ENCODE measurements at regions not wholly inside any gene's neighbourhood (a gene's known extent, or its start where the extent isn't known, plus 50 kb on each side); places are given as distances from the start of the nearest gene placed in this dataset.
A peak's percentile ranks its signal among the peaks of the same experiment; 100 is the strongest.

DNA sequence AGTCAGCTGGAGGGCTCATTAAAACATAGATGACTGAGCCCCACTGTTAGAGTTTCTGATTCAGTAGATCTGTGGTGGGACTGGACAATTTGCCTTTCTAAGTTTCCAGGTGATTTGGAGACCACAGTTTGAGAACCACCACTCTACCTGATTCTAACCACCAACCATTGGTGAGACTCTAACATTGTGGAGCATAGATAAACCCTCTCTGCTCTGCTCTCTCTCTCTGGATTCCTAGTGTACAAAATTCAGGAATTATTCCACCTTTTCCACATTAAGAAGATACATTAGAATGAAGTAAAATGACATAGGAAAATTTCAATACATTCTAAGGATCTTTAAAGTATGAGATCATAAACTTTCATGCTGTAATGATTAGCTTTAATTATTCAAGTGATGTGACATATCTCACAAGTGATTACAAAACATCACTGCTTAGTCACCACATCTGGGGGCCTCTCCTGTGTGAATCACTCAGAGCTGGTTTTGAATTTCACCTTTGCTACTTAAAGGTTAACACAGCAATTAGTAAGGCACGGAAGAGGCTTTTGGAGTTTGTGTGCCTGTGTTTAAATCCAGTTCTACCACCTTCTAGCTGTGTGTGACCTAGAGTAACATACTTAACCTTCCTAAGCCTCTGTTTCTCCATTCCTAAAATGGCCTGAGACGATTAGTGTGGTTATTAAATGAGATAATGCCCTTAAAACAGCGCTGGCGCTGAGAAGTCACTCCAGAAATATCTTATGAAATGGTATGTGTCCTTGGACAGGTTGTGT lies 78.5 kb upstream of the NBEA start:
- TF ChIP-seq POLR2A (IDR thresholded peaks at IDR 0.05; ENCODE audit: low read depth, low read length): no peak
- TF ChIP-seq, protein P1, sequence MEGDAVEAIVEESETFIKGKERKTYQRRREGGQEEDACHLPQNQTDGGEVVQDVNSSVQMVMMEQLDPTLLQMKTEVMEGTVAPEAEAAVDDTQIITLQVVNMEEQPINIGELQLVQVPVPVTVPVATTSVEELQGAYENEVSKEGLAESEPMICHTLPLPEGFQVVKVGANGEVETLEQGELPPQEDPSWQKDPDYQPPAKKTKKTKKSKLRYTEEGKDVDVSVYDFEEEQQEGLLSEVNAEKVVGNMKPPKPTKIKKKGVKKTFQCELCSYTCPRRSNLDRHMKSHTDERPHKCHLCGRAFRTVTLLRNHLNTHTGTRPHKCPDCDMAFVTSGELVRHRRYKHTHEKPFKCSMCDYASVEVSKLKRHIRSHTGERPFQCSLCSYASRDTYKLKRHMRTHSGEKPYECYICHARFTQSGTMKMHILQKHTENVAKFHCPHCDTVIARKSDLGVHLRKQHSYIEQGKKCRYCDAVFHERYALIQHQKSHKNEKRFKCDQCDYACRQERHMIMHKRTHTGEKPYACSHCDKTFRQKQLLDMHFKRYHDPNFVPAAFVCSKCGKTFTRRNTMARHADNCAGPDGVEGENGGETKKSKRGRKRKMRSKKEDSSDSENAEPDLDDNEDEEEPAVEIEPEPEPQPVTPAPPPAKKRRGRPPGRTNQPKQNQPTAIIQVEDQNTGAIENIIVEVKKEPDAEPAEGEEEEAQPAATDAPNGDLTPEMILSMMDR (conservative IDR thresholded peaks at IDR 0.05; ENCODE audit: low read depth, low read length): no peak
- TF ChIP-seq NFE2L2 (IDR thresholded peaks at IDR 0.05; ENCODE audit: low read depth, low read length): no peak
- no peak for TF ChIP-seq RCOR1 (IDR thresholded peaks at IDR 0.05; ENCODE audit: insufficient replicate concordance, low read length)
- peak; percentile 46; the same call in 1 of the 2 replicates for TF ChIP-seq FOS (IDR thresholded peaks at IDR 0.05; ENCODE audit: low read depth, low read length)
- TF ChIP-seq MXI1 (IDR thresholded peaks at IDR 0.05; ENCODE audit: borderline replicate concordance, low read depth, low read length): no peak
- no peak for TF ChIP-seq RAD21 (IDR thresholded peaks at IDR 0.05; ENCODE audit: low read length)

Data from IMR-90 (cell line).